NCI-H1694 (cell line): ENCODE measurements at regions not wholly inside any gene's neighbourhood (a gene's known extent, or its start where the extent isn't known, plus 50 kb on each side); places are given as distances from the start of the nearest gene placed in this dataset.
"Not testable (repeated sequence)": the region's sequence is repeated elsewhere in the genome, so short reads cannot be mapped to it uniquely, and the experiment has no call there.

Experiments used
- DNase-seq: peaks from one replicate; lab custom pipeline; 2025; lab: John Stamatoyannopoulos, UW

- no peak for DNase-seq
These were observed 133.2 kb upstream of the RCN1 start for GRCh38 chr11:31957674-31958073.

GRCh38 chr11:31956310-31956709 is 134.6 kb upstream of the RCN1 start:
- no peak for DNase-seq

GRCh38 chr11:31955838-31956237 is 135.0 kb upstream of the RCN1 start:
- no peak for DNase-seq

- no peak for DNase-seq
These were observed 137.0 kb upstream of the RCN1 start for GRCh38 chr11:31953803-31954327.

GRCh38 chr11:31949733-31950200 is 138.6 kb upstream of the PAX6 start:
- not testable (repeated sequence) for DNase-seq

GRCh38 chr11:31947051-31947450 is 135.9 kb upstream of the PAX6 start:
- DNase-seq, result no peak

- DNase-seq, result no peak
These were observed 132.1 kb upstream of the PAX6 start for GRCh38 chr11:31943056-31943780.

- peak; percentile 22 for DNase-seq
These were observed 129.4 kb upstream of the PAX6 start for GRCh38 chr11:31940371-31941037.

- DNase-seq, result no peak
These were observed 127.9 kb upstream of the PAX6 start for GRCh38 chr11:31939004-31939403.

- no peak for DNase-seq
These were observed 125.2 kb upstream of the PAX6 start for GRCh38 chr11:31936312-31936711.

- no peak for DNase-seq
These were observed 121.8 kb upstream of the PAX6 start for GRCh38 chr11:31932879-31933278.

GRCh38 chr11:31927982-31928381 is 116.9 kb upstream of the PAX6 start:
- no peak for DNase-seq

GRCh38 chr11:31926816-31927528 is 115.8 kb upstream of the PAX6 start:
- DNase-seq, result no peak

GRCh38 chr11:31926106-31926505 is 115.0 kb upstream of the PAX6 start:
- no peak for DNase-seq

GRCh38 chr11:31922450-31922849 is 111.3 kb upstream of the PAX6 start:
- no peak for DNase-seq

- DNase-seq, result no peak
These were observed 110.0 kb upstream of the PAX6 start for GRCh38 chr11:31921081-31921480.

- no peak for DNase-seq
These were observed 108.1 kb upstream of the PAX6 start for GRCh38 chr11:31919175-31919574.

- DNase-seq, result no peak
These were observed 104.7 kb upstream of the PAX6 start for GRCh38 chr11:31915867-31916266.

GRCh38 chr11:31913985-31914384 is 102.9 kb upstream of the PAX6 start:
- DNase-seq, result no peak

GRCh38 chr11:31912808-31913207 is 101.7 kb upstream of the PAX6 start:
- no peak for DNase-seq

- no peak for DNase-seq
These were observed 99.9 kb upstream of the PAX6 start for GRCh38 chr11:31910950-31911576.
